Activated B cell treated with CpG ODN at 0.5 μM for 24 hours (primary cell): ENCODE measurements at regions not wholly inside any gene's neighbourhood (a gene's known extent, or its start where the extent isn't known, plus 50 kb on each side); places are given as distances from the start of the nearest gene placed in this dataset.

Source experiments
- ATAC-seq: fragments of 200-7000 bp; cut with Tn5 transposase; one replicate; pipeline ENCODE4 v1.10.0; 2021; ENCODE audit warnings: low read depth, mild to moderate bottlenecking, moderate library complexity
- CTCF ChIA-PET: fragments of 350-600 bp; sonication (Branson Sonifier 250); formaldehyde crosslinking; loops from one replicate; lab custom pipeline; 2021; ENCODE audit warnings: antibody characterized with exemption; lab: Charles Lee
- POLR2A ChIA-PET: fragments of 350-600 bp; sonication (Branson Sonifier 250); formaldehyde crosslinking; loops from one replicate; lab custom pipeline; 2021; ENCODE audit warnings: antibody characterized with exemption; lab: Charles Lee
- DNase-seq: peaks from one replicate; pipeline ENCODE4 v3.0.0; 2022
- H3K27ac Mint-ChIP-seq: one replicate; pipeline ENCODE4 v1.8.0; 2020; ENCODE audit warnings: mixed read lengths
- H3K27me3 Mint-ChIP-seq: one replicate; pipeline ENCODE4 v1.8.0; 2021; ENCODE audit warnings: mixed read lengths
- H3K36me3 Mint-ChIP-seq: one replicate; pipeline ENCODE4 v1.8.0; 2021; ENCODE audit warnings: low read depth, mixed read lengths
- H3K4me1 Mint-ChIP-seq: one replicate; pipeline ENCODE4 v1.8.0; 2021; ENCODE audit warnings: mixed read lengths
- H3K4me3 Mint-ChIP-seq: one replicate; pipeline ENCODE4 v1.8.0; 2020; ENCODE audit warnings: mild to moderate bottlenecking, mixed read lengths
- H3K9me3 Mint-ChIP-seq: one replicate; pipeline ENCODE4 v1.8.0; 2020; ENCODE audit warnings: mixed read lengths
- CTCF ChIP-seq: fragments of 200-600 bp; IDR thresholded peaks from one replicate; pipeline ENCODE4 v1.8.0; 2022; ENCODE audit warnings: antibody characterized with exemption, mild to moderate bottlenecking
- intact Hi-C: fragments of 100-400 bp; cut with micrococcal nuclease; formaldehyde crosslinking; loops from one replicate; pipeline ENCODE4 v1.15.1; 2024

GRCh38 chr14:103216857-103217256 lies 93.6 kb downstream of the TNFAIP2 start:
- H3K27me3 Mint-ChIP-seq: peaks cover 51% of the 10 kb centered on the region
- no peak for ATAC-seq
- no peak for TF ChIP-seq CTCF
- H3K9me3 Mint-ChIP-seq: no peaks in the 10 kb centered on the region
- CTCF ChIA-PET: no interaction called here
- no peaks in the 10 kb centered on the region for H3K4me1 Mint-ChIP-seq
- no peak for DNase-seq
- H3K27ac Mint-ChIP-seq: no peak overlapping the region
- intact Hi-C loops: no loop called here
- no peak overlapping the region for H3K4me3 Mint-ChIP-seq
- no peaks in the 10 kb centered on the region for H3K36me3 Mint-ChIP-seq
- POLR2A ChIA-PET: no interaction called here

GRCh38 chr14:103217538-103217937 lies 94.3 kb downstream of the TNFAIP2 start:
- Mint-ChIP-seq H3K27me3 (peaks cover 52% of the 10 kb centered on the region), H3K4me1 (no peaks in the 10 kb centered on the region), H3K9me3 (no peaks in the 10 kb centered on the region), H3K4me3 (no peak overlapping the region), H3K36me3 (no peaks in the 10 kb centered on the region), H3K27ac (no peak overlapping the region)
- ChIA-PET CTCF (no interaction called here), POLR2A (no interaction called here)
- no peak for TF ChIP-seq CTCF
- ATAC-seq (no peak), DNase-seq (no peak)
- intact Hi-C loops: no loop called here

GRCh38 chr14:103220134-103220981 lies 97.1 kb downstream of the TNFAIP2 start:
- H3K27ac Mint-ChIP-seq: no peak overlapping the region
- intact Hi-C loops: no loop called here
- DNase-seq (no peak), ATAC-seq (no peak)
- H3K27me3 Mint-ChIP-seq: peaks cover 50% of the 10 kb centered on the region
- no peaks in the 10 kb centered on the region for H3K9me3 Mint-ChIP-seq
- H3K4me3 Mint-ChIP-seq: no peak overlapping the region
- H3K4me1 Mint-ChIP-seq: no peaks in the 10 kb centered on the region
- CTCF ChIA-PET: no interaction called here
- POLR2A ChIA-PET: no interaction called here
- TF ChIP-seq CTCF: no peak
- H3K36me3 Mint-ChIP-seq: no peaks in the 10 kb centered on the region

- Mint-ChIP-seq H3K9me3 (no peaks in the 10 kb centered on the region), H3K4me1 (no peaks in the 10 kb centered on the region), H3K4me3 (no peak overlapping the region), H3K36me3 (no peaks in the 10 kb centered on the region), H3K27me3 (peaks cover 50% of the 10 kb centered on the region), H3K27ac (no peak overlapping the region)
- ChIA-PET POLR2A (no interaction called here), CTCF (no interaction called here)
- DNase-seq (no peak), ATAC-seq (no peak)
- intact Hi-C loops: no loop called here
- TF ChIP-seq CTCF: no peak
Measured at GRCh38 chr14:103220982-103221641, 97.9 kb downstream of the TNFAIP2 start.

GRCh38 chr14:103221781-103222358 lies 98.6 kb downstream of the TNFAIP2 start:
- no peak overlapping the region for H3K27ac Mint-ChIP-seq
- no peak for TF ChIP-seq CTCF
- peaks cover 52% of the 10 kb centered on the region for H3K27me3 Mint-ChIP-seq
- no peaks in the 10 kb centered on the region for H3K4me1 Mint-ChIP-seq
- H3K36me3 Mint-ChIP-seq: no peaks in the 10 kb centered on the region
- no peak for DNase-seq
- no peak for ATAC-seq
- ChIA-PET CTCF (no interaction called here), POLR2A (no interaction called here)
- H3K4me3 Mint-ChIP-seq: no peak overlapping the region
- intact Hi-C loops: no loop called here
- H3K9me3 Mint-ChIP-seq: no peaks in the 10 kb centered on the region
